ENCODE measurements at regions not wholly inside any gene's neighbourhood (a gene's known extent, or its start where the extent isn't known, plus 50 kb on each side); places are given as distances from the start of the nearest gene placed in this dataset.

DNA sequence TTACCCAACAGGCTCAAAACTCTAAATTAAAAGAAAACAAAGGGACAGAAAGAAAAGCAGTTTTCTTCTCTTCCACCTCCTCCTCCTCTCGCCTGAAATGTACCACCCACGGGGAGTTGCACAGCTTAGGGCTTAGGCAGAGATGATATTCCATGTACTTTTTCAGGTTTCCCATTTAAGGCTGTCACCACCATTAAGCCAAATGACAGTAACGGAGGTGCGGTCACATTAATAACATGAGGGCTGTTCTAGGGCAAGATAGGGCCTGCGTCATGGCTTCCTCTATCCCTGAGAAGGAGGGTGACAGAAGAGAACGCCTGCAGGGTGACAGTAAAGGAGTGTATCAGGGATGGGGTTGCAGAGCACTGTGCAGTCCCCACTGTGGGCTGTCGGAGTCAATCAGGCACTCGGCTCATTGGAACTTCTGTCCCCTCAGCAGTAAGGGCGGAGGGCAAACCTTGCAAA is 51.7 kb upstream of the TJP1 start:
- no peak for DNase-seq (ENCODE audit: low spot score)

DNA sequence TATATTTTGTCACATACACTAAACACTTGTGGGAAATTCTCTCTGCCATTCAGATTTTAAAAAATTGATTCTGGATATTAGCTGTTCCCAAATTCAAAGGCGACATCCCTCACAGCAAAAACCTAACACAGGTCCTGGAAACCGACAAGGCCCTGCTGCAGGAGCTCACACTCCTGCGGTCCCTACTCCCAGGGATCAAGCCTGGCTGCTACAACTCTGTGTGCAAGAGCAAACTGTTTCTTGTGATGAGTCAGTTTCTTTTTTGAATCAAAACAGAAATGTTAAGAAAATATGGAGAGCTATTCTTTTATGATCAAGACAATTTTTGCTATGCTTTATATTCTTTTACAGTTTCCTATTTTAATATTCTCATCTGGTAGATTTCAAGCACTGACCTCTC is 51.0 kb upstream of the TJP1 start:
- no peak for DNase-seq (ENCODE audit: low spot score)

DNA sequence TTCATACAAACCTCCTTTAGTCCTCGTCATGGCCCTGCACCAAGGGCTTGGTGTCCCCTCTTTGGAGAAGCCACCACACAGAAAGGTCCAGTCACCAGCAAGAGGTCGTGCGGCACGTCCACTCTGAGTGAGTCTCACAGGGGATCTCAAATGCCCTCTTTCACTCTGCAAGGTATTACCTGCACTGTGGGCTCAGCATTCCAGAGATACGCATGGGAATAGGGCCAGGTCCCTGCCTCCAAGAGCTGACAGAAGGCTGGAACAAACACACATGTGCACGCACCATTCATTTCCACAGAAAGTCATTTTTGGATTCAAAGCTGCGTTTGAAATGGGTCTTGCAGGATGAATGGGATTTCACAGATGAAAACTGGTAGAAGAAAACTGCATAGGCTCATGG is 50.4 kb upstream of the TJP1 start:
- DNase-seq (ENCODE audit: low spot score) = no peak
